Smooth muscle cell (in vitro differentiated cells): ENCODE measurements at regions not wholly inside any gene's neighbourhood (a gene's known extent, or its start where the extent isn't known, plus 50 kb on each side); places are given as distances from the start of the nearest gene placed in this dataset.

ENCODE experiments used
- DNase-seq: peaks from one replicate; lab custom pipeline; 2025; ENCODE audit not compliant: unreplicated experiment; lab: John Stamatoyannopoulos, UW
- H2AFZ ChIP-seq: fragments of 200-600 bp; sonication (generic); 2 replicates; pipeline ENCODE4 v1.6.0; 2016; ENCODE audit warnings: antibody characterized with exemption, low read depth, mild to moderate bottlenecking
- H3F3A ChIP-seq: fragments of 200-600 bp; sonication (generic); 2 replicates; pipeline ENCODE4 v1.6.0; 2017; ENCODE audit warnings: antibody characterized with exemption, low read depth
- H3K27ac ChIP-seq: fragments of 200-600 bp; sonication (generic); 2 replicates; pipeline ENCODE4 v1.5.1; 2016; ENCODE audit warnings: low read depth, mild to moderate bottlenecking
- H3K27me3 ChIP-seq: fragments of 200-600 bp; sonication (generic); 2 replicates; pipeline ENCODE4 v1.6.1; 2016; ENCODE audit warnings: low read depth, mild to moderate bottlenecking
- H3K36me3 ChIP-seq: fragments of 200-600 bp; sonication (generic); 2 replicates; pipeline ENCODE4 v1.5.1; 2016; ENCODE audit warnings: low read depth
- H3K4me1 ChIP-seq: fragments of 200-600 bp; sonication (generic); 2 replicates; pipeline ENCODE4 v1.5.1; 2016; ENCODE audit warnings: low read depth
- H3K4me2 ChIP-seq: fragments of 200-600 bp; sonication (generic); 2 replicates; pipeline ENCODE4 v1.6.0; 2016; ENCODE audit warnings: mild to moderate bottlenecking
- H3K4me3 ChIP-seq: fragments of 200-600 bp; sonication (generic); 2 replicates; pipeline ENCODE4 v1.5.1; 2016; ENCODE audit warnings: mild to moderate bottlenecking
- H3K79me2 ChIP-seq: fragments of 200-600 bp; sonication (generic); 2 replicates; pipeline ENCODE4 v1.6.0; 2016; ENCODE audit warnings: low read depth, mild to moderate bottlenecking
- H3K9ac ChIP-seq: fragments of 200-600 bp; sonication (generic); 2 replicates; pipeline ENCODE4 v1.6.0; 2016; ENCODE audit warnings: low read depth
- H3K9me3 ChIP-seq: fragments of 200-600 bp; sonication (generic); replicated peaks from 2 replicates; pipeline ENCODE4 v1.5.1; 2016; ENCODE audit warnings: low read depth
- H4K20me1 ChIP-seq: fragments of 200-600 bp; sonication (generic); 2 replicates; pipeline ENCODE4 v1.6.0; 2016; ENCODE audit warnings: low read depth
- CTCF ChIP-seq: fragments of 200-600 bp; sonication (generic); IDR thresholded peaks from 2 replicates; pipeline ENCODE4 v1.5.1; 2017; ENCODE audit warnings: borderline replicate concordance, mild to moderate bottlenecking, antibody characterized with exemption; ENCODE audit not compliant: insufficient read depth, poor library complexity, severe bottlenecking
- WGBS: methylation state at CpG from one replicate; pipeline ENCODE4 v1.1.7; 2016; ENCODE audit warnings: low lambda C conversion rate; 5-methylcytosine and 5-hydroxymethylcytosine counted together

- H3K4me1 ChIP-seq: no peaks in the 10 kb centered on the region
- DNase-seq: no peak
- no peak overlapping the region for H2AFZ ChIP-seq
- H3K4me3 ChIP-seq: no peak overlapping the region
- TF ChIP-seq CTCF: no peak
- no peak overlapping the region for H3K9ac ChIP-seq
- H3K27ac ChIP-seq: no peak overlapping the region
- H3F3A ChIP-seq: no peaks in the 10 kb centered on the region
- no peaks in the 10 kb centered on the region for H4K20me1 ChIP-seq
- H3K9me3 ChIP-seq: no peaks in the 10 kb centered on the region
- no peaks in the 10 kb centered on the region for H3K36me3 ChIP-seq
- WGBS: 79% methylated on average over 6 of the region's 6 CpGs
- peaks cover 16% of the 10 kb centered on the region for H3K27me3 ChIP-seq
- no peaks in the 10 kb centered on the region for H3K79me2 ChIP-seq
- no peak overlapping the region for H3K4me2 ChIP-seq
Observed at GRCh38 chr15:45794712-45795439, 160.0 kb downstream of the SQOR start.

- Histone ChIP-seq H4K20me1 (no peaks in the 10 kb centered on the region), H3K27ac (no peak overlapping the region), H3K4me1 (no peaks in the 10 kb centered on the region), H3K36me3 (no peaks in the 10 kb centered on the region), H3K9me3 (no peaks in the 10 kb centered on the region), H3K4me3 (no peak overlapping the region), H2AFZ (no peak overlapping the region), H3F3A (no peaks in the 10 kb centered on the region), H3K4me2 (no peak overlapping the region), H3K27me3 (peaks cover 16% of the 10 kb centered on the region), H3K9ac (no peak overlapping the region), H3K79me2 (no peaks in the 10 kb centered on the region)
- TF ChIP-seq CTCF: peak; percentile 70
- 22% methylated on average over 3 of the region's 3 CpGs for WGBS
- no peak for DNase-seq
Observed at GRCh38 chr15:45795440-45796069, 160.7 kb downstream of the SQOR start.

GRCh38 chr15:45796433-45796832 is 161.6 kb downstream of the SQOR start:
- Histone ChIP-seq H3K9me3 (no peaks in the 10 kb centered on the region), H3K9ac (no peak overlapping the region), H3K79me2 (no peaks in the 10 kb centered on the region), H4K20me1 (no peaks in the 10 kb centered on the region), H3K4me2 (no peak overlapping the region), H2AFZ (no peak overlapping the region), H3K27me3 (peaks cover 16% of the 10 kb centered on the region), H3K36me3 (no peaks in the 10 kb centered on the region), H3F3A (no peaks in the 10 kb centered on the region), H3K4me1 (peaks cover 2% of the 10 kb centered on the region), H3K4me3 (no peak overlapping the region), H3K27ac (no peak overlapping the region)
- 91% methylated on average over 3 of the region's 3 CpGs for WGBS
- TF ChIP-seq CTCF: no peak
- no peak for DNase-seq

GRCh38 chr15:45799508-45799907 is 164.7 kb downstream of the SQOR start:
- Histone ChIP-seq H3K36me3 (no peaks in the 10 kb centered on the region), H4K20me1 (no peaks in the 10 kb centered on the region), H3K4me3 (no peak overlapping the region), H2AFZ (no peak overlapping the region), H3K9ac (no peak overlapping the region), H3K4me2 (no peak overlapping the region), H3K4me1 (peaks cover 13% of the 10 kb centered on the region), H3F3A (no peaks in the 10 kb centered on the region), H3K27me3 (no peaks in the 10 kb centered on the region), H3K9me3 (no peaks in the 10 kb centered on the region), H3K79me2 (no peaks in the 10 kb centered on the region), H3K27ac (no peak overlapping the region)
- 82% methylated on average over 3 of the region's 3 CpGs for whole genome bisulfite sequencing
- no peak for TF ChIP-seq CTCF
- DNase-seq: no peak
